HepG2 (cell line): ENCODE measurements at regions not wholly inside any gene's neighbourhood (a gene's known extent, or its start where the extent isn't known, plus 50 kb on each side); places are given as distances from the start of the nearest gene placed in this dataset.

Experiments used
- ATAC-seq: fragments of 200-7000 bp; cut with Tn5 transposase; 3 replicates; pipeline ENCODE4 v1.9.1; 2020; ENCODE audit warnings: mild to moderate bottlenecking, moderate library complexity
- BruUV-seq: library from RNA; stranded (reverse); fragments of 400-500 nt; replicated peaks from 2 replicates; lab custom pipeline; 2021; lab: Mats Ljungman, UMichigan
- CTCF ChIA-PET: fragments of 300-600 bp; formaldehyde crosslinking; extraction: SDS; loops from one replicate; lab custom pipeline; 2021; ENCODE audit warnings: low total read pairs, inconsistent platforms, low intra/inter-chr PET ratio; lab: Yijun Ruan, JAX
- POLR2A ChIA-PET: fragments of 350-600 bp; sonication (Branson Sonifier 250); formaldehyde crosslinking; loops from one replicate; lab custom pipeline; 2020; ENCODE audit warnings: antibody characterized with exemption, inconsistent platforms; lab: Yijun Ruan, JAX
- DNase-seq: peaks from one replicate; pipeline ENCODE4 v3.0.0-alpha.2; 2015; ENCODE audit warnings: low spot score
- FAIRE-seq: peaks from 3 replicates; lab custom pipeline; 2011; peaks lifted over from hg19 to GRCh38; lab: Jason Lieb, UNC
- H2AFZ ChIP-seq: one replicate; pipeline ENCODE4 v1.6.1; 2011; ENCODE audit warnings: low read length, inconsistent platforms
- H3K27ac ChIP-seq: fragments of 300-600 bp; 3 replicates; pipeline ENCODE4 v1.8.0; 2011; ENCODE audit warnings: mixed run types, mild to moderate bottlenecking, mixed read lengths, low read length, inconsistent platforms; ENCODE audit not compliant: insufficient read depth; ENCODE audit errors: extremely low read length
- H3K27me3 ChIP-seq, 2 experiments: fragments of 200-600 bp in 1 of 2; 2 replicates in 1 of 2; 3 replicates in 1 of 2; pipeline versions ENCODE4 v1.6.0 to v1.8.0; 2011; ENCODE audit warnings: low read length in 2 of 2, mild to moderate bottlenecking in 2 of 2, moderate library complexity in 2 of 2, inconsistent platforms in 1 of 2; ENCODE audit not compliant: insufficient read depth in 2 of 2, control insufficient read depth in 1 of 2
- H3K36me3 ChIP-seq, 2 experiments: fragments of 200-600 bp in 1 of 2; replicated peaks in 1 of 2; 2 replicates in 1 of 2; 3 replicates in 1 of 2; pipeline versions ENCODE4 v1.5.1 to v1.8.0; 2011; ENCODE audit warnings: low read length in 2 of 2, inconsistent platforms in 1 of 2; ENCODE audit not compliant: insufficient read depth in 2 of 2, control insufficient read depth in 1 of 2
- H3K4me1 ChIP-seq: 2 replicates; pipeline ENCODE4 v1.5.1; 2012; ENCODE audit warnings: low read length, inconsistent platforms; ENCODE audit not compliant: insufficient read depth
- H3K4me2 ChIP-seq: 2 replicates; pipeline ENCODE4 v1.6.0; 2011; ENCODE audit warnings: low read depth, low read length, inconsistent platforms
- H3K4me3 ChIP-seq, 3 experiments: fragments of 200-600 bp in 1 of 3; sonication (generic), shearing (Covaris generic) in 1 of 3; replicated peaks in 1 of 3; 2 replicates each; pipeline ENCODE4 v1.5.1; 2011 to 2016; ENCODE audit warnings: low read length in 3 of 3, inconsistent platforms in 2 of 3, low read depth in 2 of 3, mild to moderate bottlenecking in 2 of 3, control low read depth in 1 of 3, mixed read lengths in 1 of 3; ENCODE audit not compliant: insufficient read depth in 1 of 3
- H3K79me2 ChIP-seq: one replicate; pipeline ENCODE4 v1.6.1; 2011; ENCODE audit warnings: low read length, inconsistent platforms; ENCODE audit not compliant: insufficient read depth
- H3K9ac ChIP-seq: 2 replicates; pipeline ENCODE4 v1.6.0; 2011; ENCODE audit warnings: mild to moderate bottlenecking, low read depth, low read length, inconsistent platforms; ENCODE audit not compliant: insufficient read depth
- H3K9me3 ChIP-seq: 2 replicates; pipeline ENCODE4 v1.5.1; 2012; ENCODE audit warnings: mild to moderate bottlenecking, low read length
- H4K20me1 ChIP-seq: 2 replicates; pipeline ENCODE4 v1.6.0; 2011; ENCODE audit warnings: inconsistent platforms, mild to moderate bottlenecking, low read length, moderate library complexity; ENCODE audit not compliant: insufficient read depth
- MYNN ChIP-seq: sonication (generic); formaldehyde crosslinking; IDR thresholded peaks from 2 replicates; pipeline ENCODE4 v1.4.0; 2020; ENCODE audit warnings: mild to moderate bottlenecking, low read depth, missing genetic modification reagents
- NFRKB ChIP-seq: fragments of 450-650 bp; IDR thresholded peaks from 2 replicates; pipeline ENCODE4 v1.6.1; 2017
- PAWR ChIP-seq: sonication (generic); formaldehyde crosslinking; IDR thresholded peaks from 2 replicates; pipeline ENCODE4 v1.4.0; 2020; ENCODE audit warnings: missing genetic modification reagents, mild to moderate bottlenecking, borderline replicate concordance
- ZBTB38 ChIP-seq: sonication (generic); formaldehyde crosslinking; IDR thresholded peaks from 2 replicates; pipeline ENCODE4 v1.5.1; 2020; ENCODE audit warnings: mild to moderate bottlenecking, missing genetic modification reagents
- ZNF224 ChIP-seq: sonication (generic); formaldehyde crosslinking; IDR thresholded peaks from 2 replicates; pipeline ENCODE4 v1.5.0; 2020; ENCODE audit warnings: mild to moderate bottlenecking, missing genetic modification reagents
- ZNF34 ChIP-seq: sonication (generic); formaldehyde crosslinking; IDR thresholded peaks from 2 replicates; pipeline ENCODE4 v1.4.0; 2020; ENCODE audit warnings: mild to moderate bottlenecking, missing genetic modification reagents, borderline replicate concordance
- ZNF547 ChIP-seq: sonication (generic); formaldehyde crosslinking; IDR thresholded peaks from 2 replicates; pipeline ENCODE4 v1.5.1; 2020; ENCODE audit warnings: mild to moderate bottlenecking, missing genetic modification reagents
- ZNF629 ChIP-seq: sonication (generic); formaldehyde crosslinking; conservative IDR thresholded peaks from 2 replicates; pipeline ENCODE4 v1.5.0; 2020; ENCODE audit warnings: missing genetic modification reagents
- ZNF724P ChIP-seq: sonication (generic); formaldehyde crosslinking; IDR thresholded peaks from 2 replicates; pipeline ENCODE4 v1.8.0; 2022; ENCODE audit warnings: missing genetic modification reagents, borderline replicate concordance
- ZNF746 ChIP-seq: sonication (generic); formaldehyde crosslinking; IDR thresholded peaks from 2 replicates; pipeline ENCODE4 v1.8.0; 2022; ENCODE audit warnings: mild to moderate bottlenecking, missing genetic modification reagents
- WGBS: methylation state at CpG from one replicate; pipeline ENCODE4 v1.1.6; 2017; ENCODE audit warnings: low lambda C conversion rate; 5-methylcytosine and 5-hydroxymethylcytosine counted together
- in situ Hi-C: cut with HindIII; loops from 2 replicates; pipeline ENCODE4 v1.10.0; 2017; ENCODE audit warnings: low pct_unique_long_range_greater_than_20kb; ENCODE audit not compliant: extremely low pct_ligation_motif_present
- intact Hi-C: fragments of 100-400 bp; cut with micrococcal nuclease; formaldehyde crosslinking; loops from one replicate; pipeline ENCODE4 v1.10.0; 2022; ENCODE audit not compliant: unreplicated experiment
- TF ChIP-seq, protein P1 (sequence below): sonication (generic); formaldehyde crosslinking; conservative IDR thresholded peaks from 2 replicates; pipeline ENCODE4 v1.4.0; 2020; ENCODE audit warnings: mild to moderate bottlenecking, missing genetic modification reagents, moderate library complexity
- TF ChIP-seq, protein P2 (sequence below): sonication (generic); formaldehyde crosslinking; IDR thresholded peaks from 2 replicates; pipeline ENCODE4 v1.4.0; 2020; ENCODE audit warnings: missing genetic modification reagents, low read depth, mild to moderate bottlenecking, borderline replicate concordance
- TF ChIP-seq, protein P3 (sequence below): sonication (generic); formaldehyde crosslinking; IDR thresholded peaks from 2 replicates; pipeline ENCODE4 v1.5.1; 2020; ENCODE audit warnings: missing genetic modification reagents, mild to moderate bottlenecking, borderline replicate concordance
- TF ChIP-seq, protein P4 (sequence below): sonication (generic); formaldehyde crosslinking; IDR thresholded peaks from 2 replicates; pipeline ENCODE4 v1.4.0; 2020; ENCODE audit warnings: missing genetic modification reagents
- TF ChIP-seq, protein P5 (sequence below), 2 experiments: sonication (generic) in 1 of 2; formaldehyde crosslinking in 1 of 2; IDR thresholded peaks; 2 replicates each; pipeline versions ENCODE4 v1.5.1 to v1.6.1; 2011 to 2020; ENCODE audit warnings: borderline replicate concordance in 1 of 2, low read depth in 1 of 2, low read length in 1 of 2, mild to moderate bottlenecking in 1 of 2, missing genetic modification reagents in 1 of 2, moderate library complexity in 1 of 2

DNA sequence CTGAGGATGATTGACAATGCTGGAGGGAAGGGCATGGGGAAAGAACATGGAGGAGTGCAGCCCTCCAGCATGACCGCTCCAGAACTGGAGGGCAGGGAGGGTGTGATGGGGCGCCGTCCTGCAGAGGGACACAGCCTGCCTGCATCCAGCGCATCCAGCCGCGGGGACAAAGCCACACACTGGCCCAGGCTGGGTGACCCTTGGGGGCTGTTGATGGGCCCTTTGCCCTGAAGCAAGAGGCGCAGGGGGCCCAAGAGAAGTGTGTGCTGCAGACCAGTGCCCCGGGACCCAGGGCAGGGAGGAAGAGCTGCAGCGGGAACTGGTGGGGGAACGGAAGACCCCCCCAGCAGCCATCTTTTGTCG is 169.8 kb upstream of the PPP1R26 start (continued):
- TF ChIP-seq, protein P1, sequence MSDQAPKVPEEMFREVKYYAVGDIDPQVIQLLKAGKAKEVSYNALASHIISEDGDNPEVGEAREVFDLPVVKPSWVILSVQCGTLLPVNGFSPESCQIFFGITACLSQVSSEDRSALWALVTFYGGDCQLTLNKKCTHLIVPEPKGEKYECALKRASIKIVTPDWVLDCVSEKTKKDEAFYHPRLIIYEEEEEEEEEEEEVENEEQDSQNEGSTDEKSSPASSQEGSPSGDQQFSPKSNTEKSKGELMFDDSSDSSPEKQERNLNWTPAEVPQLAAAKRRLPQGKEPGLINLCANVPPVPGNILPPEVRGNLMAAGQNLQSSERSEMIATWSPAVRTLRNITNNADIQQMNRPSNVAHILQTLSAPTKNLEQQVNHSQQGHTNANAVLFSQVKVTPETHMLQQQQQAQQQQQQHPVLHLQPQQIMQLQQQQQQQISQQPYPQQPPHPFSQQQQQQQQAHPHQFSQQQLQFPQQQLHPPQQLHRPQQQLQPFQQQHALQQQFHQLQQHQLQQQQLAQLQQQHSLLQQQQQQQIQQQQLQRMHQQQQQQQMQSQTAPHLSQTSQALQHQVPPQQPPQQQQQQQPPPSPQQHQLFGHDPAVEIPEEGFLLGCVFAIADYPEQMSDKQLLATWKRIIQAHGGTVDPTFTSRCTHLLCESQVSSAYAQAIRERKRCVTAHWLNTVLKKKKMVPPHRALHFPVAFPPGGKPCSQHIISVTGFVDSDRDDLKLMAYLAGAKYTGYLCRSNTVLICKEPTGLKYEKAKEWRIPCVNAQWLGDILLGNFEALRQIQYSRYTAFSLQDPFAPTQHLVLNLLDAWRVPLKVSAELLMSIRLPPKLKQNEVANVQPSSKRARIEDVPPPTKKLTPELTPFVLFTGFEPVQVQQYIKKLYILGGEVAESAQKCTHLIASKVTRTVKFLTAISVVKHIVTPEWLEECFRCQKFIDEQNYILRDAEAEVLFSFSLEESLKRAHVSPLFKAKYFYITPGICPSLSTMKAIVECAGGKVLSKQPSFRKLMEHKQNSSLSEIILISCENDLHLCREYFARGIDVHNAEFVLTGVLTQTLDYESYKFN: no peak
- no peak for TF ChIP-seq ZNF724P (CRISPR knock-in tag)
- TF ChIP-seq ZNF34 (CRISPR knock-in tag): no peak
- TF ChIP-seq ZNF629 (CRISPR knock-in tag): no peak
- TF ChIP-seq, protein P2, sequence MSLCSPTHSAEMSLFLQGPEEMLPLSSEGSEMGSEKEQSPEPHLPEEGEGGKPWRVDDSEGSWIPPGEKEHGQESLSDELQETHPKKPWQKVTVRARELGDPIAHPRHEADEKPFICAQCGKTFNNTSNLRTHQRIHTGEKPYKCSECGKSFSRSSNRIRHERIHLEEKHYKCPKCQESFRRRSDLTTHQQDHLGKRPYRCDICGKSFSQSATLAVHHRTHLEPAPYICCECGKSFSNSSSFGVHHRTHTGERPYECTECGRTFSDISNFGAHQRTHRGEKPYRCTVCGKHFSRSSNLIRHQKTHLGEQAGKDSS: no peak
- TF ChIP-seq ZNF746 (CRISPR knock-in tag): no peak

DNA sequence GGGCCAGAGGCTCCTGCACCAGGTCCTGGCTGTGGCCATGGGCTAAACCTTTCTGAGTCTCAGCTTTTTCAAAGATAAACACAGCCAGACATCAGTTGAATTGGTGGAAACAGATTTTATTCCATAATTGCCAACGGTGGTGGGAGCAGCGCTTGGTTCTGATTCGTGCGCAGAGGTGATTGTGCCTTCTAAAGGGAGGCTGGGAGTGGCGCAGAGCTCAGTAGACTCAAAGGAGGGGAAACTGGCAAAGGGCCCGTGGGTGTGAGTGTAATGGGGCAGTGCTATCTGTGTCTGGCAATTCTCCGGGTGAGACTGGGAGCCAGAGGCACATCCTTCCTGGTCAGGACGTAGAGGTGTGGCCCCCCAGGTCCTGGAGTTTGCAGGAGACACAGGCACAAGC is 169.4 kb upstream of the PPP1R26 start:
- Histone ChIP-seq H3K36me3 (no peaks in the 10 kb centered on the region), H3K27ac (no peak overlapping the region), H3K27me3 (peaks cover 8 to 46% of the 10 kb centered on the region in 2 experiments; a peak in 4 of 5 replicates), H3K4me2 (no peak overlapping the region), H3K9me3 (no peaks in the 10 kb centered on the region), H3K4me1 (no peaks in the 10 kb centered on the region), H3K4me3 (no peak overlapping the region), H4K20me1 (no peaks in the 10 kb centered on the region), H3K9ac (no peak overlapping the region), H3K79me2 (no peaks in the 10 kb centered on the region), H2AFZ (no peak overlapping the region)
- POLR2A ChIA-PET: no interaction called here
- in situ Hi-C loops: no loop called here
- DNase-seq (no peak), FAIRE-seq (no peak), ATAC-seq (no peak)
- BruUV-seq: no TSS peak
- intact Hi-C loops: no loop called here
- WGBS: 51% methylated on average over 8 of the region's 8 CpGs
- CTCF ChIA-PET: no interaction called here
- TF ChIP-seq, protein P3, sequence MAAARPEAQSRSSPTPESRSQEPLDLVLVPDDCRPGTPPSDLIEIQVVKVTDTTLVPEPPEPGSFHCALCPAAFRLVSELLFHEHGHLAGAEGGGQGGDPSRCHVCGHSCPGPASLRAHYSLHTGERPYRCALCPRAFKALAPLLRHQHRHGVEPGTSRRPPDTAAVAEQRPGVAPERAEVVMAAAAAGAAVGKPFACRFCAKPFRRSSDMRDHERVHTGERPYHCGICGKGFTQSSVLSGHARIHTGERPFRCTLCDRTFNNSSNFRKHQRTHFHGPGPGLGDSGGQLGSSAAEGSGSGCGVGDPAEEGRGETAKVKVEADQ (CRISPR knock-in tag): no peak
- no peak for TF ChIP-seq MYNN (CRISPR knock-in tag)
- TF ChIP-seq, protein P4, sequence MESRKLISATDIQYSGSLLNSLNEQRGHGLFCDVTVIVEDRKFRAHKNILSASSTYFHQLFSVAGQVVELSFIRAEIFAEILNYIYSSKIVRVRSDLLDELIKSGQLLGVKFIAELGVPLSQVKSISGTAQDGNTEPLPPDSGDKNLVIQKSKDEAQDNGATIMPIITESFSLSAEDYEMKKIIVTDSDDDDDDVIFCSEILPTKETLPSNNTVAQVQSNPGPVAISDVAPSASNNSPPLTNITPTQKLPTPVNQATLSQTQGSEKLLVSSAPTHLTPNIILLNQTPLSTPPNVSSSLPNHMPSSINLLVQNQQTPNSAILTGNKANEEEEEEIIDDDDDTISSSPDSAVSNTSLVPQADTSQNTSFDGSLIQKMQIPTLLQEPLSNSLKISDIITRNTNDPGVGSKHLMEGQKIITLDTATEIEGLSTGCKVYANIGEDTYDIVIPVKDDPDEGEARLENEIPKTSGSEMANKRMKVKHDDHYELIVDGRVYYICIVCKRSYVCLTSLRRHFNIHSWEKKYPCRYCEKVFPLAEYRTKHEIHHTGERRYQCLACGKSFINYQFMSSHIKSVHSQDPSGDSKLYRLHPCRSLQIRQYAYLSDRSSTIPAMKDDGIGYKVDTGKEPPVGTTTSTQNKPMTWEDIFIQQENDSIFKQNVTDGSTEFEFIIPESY (CRISPR knock-in tag): no peak
- no peak for TF ChIP-seq PAWR (CRISPR knock-in tag)
- TF ChIP-seq ZNF547 (CRISPR knock-in tag): no peak
- TF ChIP-seq ZBTB38 (CRISPR knock-in tag): no peak
- no peak for TF ChIP-seq ZNF224 (CRISPR knock-in tag)
- no peak for TF ChIP-seq NFRKB
- TF ChIP-seq, protein P5, sequence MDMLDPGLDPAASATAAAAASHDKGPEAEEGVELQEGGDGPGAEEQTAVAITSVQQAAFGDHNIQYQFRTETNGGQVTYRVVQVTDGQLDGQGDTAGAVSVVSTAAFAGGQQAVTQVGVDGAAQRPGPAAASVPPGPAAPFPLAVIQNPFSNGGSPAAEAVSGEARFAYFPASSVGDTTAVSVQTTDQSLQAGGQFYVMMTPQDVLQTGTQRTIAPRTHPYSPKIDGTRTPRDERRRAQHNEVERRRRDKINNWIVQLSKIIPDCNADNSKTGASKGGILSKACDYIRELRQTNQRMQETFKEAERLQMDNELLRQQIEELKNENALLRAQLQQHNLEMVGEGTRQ (IDR thresholded peaks at IDR 0.05; ENCODE audit: low read depth, low read length): no peak
- TF ChIP-seq, protein P5 (CRISPR knock-in tag; IDR thresholded peaks at IDR 0.05; ENCODE audit: borderline replicate concordance): no peak
